Activated T-cell treated with anti-CD3 and anti-CD28 coated beads, Interleukin-2, amount 50 U/mL, for 24 hours (primary cell): ENCODE measurements at regions not wholly inside any gene's neighbourhood (a gene's known extent, or its start where the extent isn't known, plus 50 kb on each side); places are given as distances from the start of the nearest gene placed in this dataset.
"Not testable (repeated sequence)": the region's sequence is repeated elsewhere in the genome, so short reads cannot be mapped to it uniquely, and the experiment has no call there.

Source experiments
- DNase-seq: peaks from one replicate; pipeline ENCODE4 v3.0.0-alpha.2; 2020
- H3K27ac Mint-ChIP-seq: 2 replicates; pipeline ENCODE4 v1.8.0; 2020; ENCODE audit warnings: mild to moderate bottlenecking, mixed read lengths
- H3K27me3 Mint-ChIP-seq: 2 replicates; pipeline ENCODE4 v1.8.0; 2020; ENCODE audit warnings: mixed read lengths
- H3K36me3 Mint-ChIP-seq: 2 replicates; pipeline ENCODE4 v1.8.0; 2020; ENCODE audit warnings: low read depth, mixed read lengths
- H3K4me1 Mint-ChIP-seq: 2 replicates; pipeline ENCODE4 v1.8.0; 2020; ENCODE audit warnings: low read depth, mixed read lengths
- H3K4me3 Mint-ChIP-seq: 2 replicates; pipeline ENCODE4 v1.8.0; 2020; ENCODE audit warnings: mild to moderate bottlenecking, moderate library complexity, mixed read lengths
- H3K9me3 Mint-ChIP-seq: 2 replicates; pipeline ENCODE4 v1.8.0; 2020; ENCODE audit warnings: mixed read lengths

- no peak overlapping the region for H3K27ac Mint-ChIP-seq
These were observed 147.6 kb downstream of the MAIP1 start for GRCh38 chr2:200102971-200103370.

GRCh38 chr2:200104015-200104414, 148.6 kb downstream of the MAIP1 start:
- H3K27me3 Mint-ChIP-seq = peaks cover 23% of the 10 kb centered on the region
- DNase-seq = no peak
- no peaks in the 10 kb centered on the region for H3K9me3 Mint-ChIP-seq
- no peak overlapping the region for H3K4me3 Mint-ChIP-seq
- H3K27ac Mint-ChIP-seq = no peak overlapping the region
- H3K4me1 Mint-ChIP-seq = no peaks in the 10 kb centered on the region
- H3K36me3 Mint-ChIP-seq = no peaks in the 10 kb centered on the region

More at GRCh38 chr2:200102971-200103370, 147.6 kb downstream of the MAIP1 start:
- Mint-ChIP-seq H3K27me3 (peaks cover 20% of the 10 kb centered on the region), H3K4me3 (no peak overlapping the region), H3K9me3 (no peaks in the 10 kb centered on the region), H3K4me1 (no peaks in the 10 kb centered on the region), H3K36me3 (no peaks in the 10 kb centered on the region)
- no peak for DNase-seq

GRCh38 chr2:200107514-200108217, 152.3 kb downstream of the MAIP1 start:
- no peaks in the 10 kb centered on the region for H3K36me3 Mint-ChIP-seq
- no peak for DNase-seq
- H3K27me3 Mint-ChIP-seq = peaks cover 32% of the 10 kb centered on the region
- no peak overlapping the region for H3K27ac Mint-ChIP-seq
- H3K9me3 Mint-ChIP-seq = no peaks in the 10 kb centered on the region
- H3K4me1 Mint-ChIP-seq = no peaks in the 10 kb centered on the region
- no peak overlapping the region for H3K4me3 Mint-ChIP-seq

- Mint-ChIP-seq H3K4me1 (no peaks in the 10 kb centered on the region), H3K4me3 (no peak overlapping the region), H3K9me3 (no peaks in the 10 kb centered on the region), H3K27me3 (peaks cover 22% of the 10 kb centered on the region), H3K27ac (no peak overlapping the region), H3K36me3 (no peaks in the 10 kb centered on the region)
- DNase-seq = no peak
These were observed 154.0 kb downstream of the MAIP1 start for GRCh38 chr2:200109421-200109820.

- Mint-ChIP-seq H3K4me1 (no peaks in the 10 kb centered on the region), H3K4me3 (no peak overlapping the region)
These were observed 155.0 kb downstream of the MAIP1 start for GRCh38 chr2:200110381-200110780.

GRCh38 chr2:200113016-200113799, 157.8 kb downstream of the MAIP1 start:
- not testable (repeated sequence) for H3K4me1 Mint-ChIP-seq, H3K36me3 Mint-ChIP-seq, H3K4me3 Mint-ChIP-seq, H3K9me3 Mint-ChIP-seq, DNase-seq, H3K27ac Mint-ChIP-seq
- H3K27me3 Mint-ChIP-seq = peaks cover 30% of the 10 kb centered on the region

More at GRCh38 chr2:200110381-200110780, 155.0 kb downstream of the MAIP1 start:
- no peaks in the 10 kb centered on the region for H3K36me3 Mint-ChIP-seq
- DNase-seq = no peak
- peaks cover 27% of the 10 kb centered on the region for H3K27me3 Mint-ChIP-seq
- H3K9me3 Mint-ChIP-seq = no peaks in the 10 kb centered on the region
- no peak overlapping the region for H3K27ac Mint-ChIP-seq

- Mint-ChIP-seq H3K4me3 (no peak overlapping the region), H3K36me3 (no peaks in the 10 kb centered on the region), H3K27me3 (peaks cover 44% of the 10 kb centered on the region), H3K4me1 (no peaks in the 10 kb centered on the region), H3K27ac (no peak overlapping the region), H3K9me3 (no peaks in the 10 kb centered on the region)
- DNase-seq = no peak
These were observed 163.9 kb downstream of the MAIP1 start for GRCh38 chr2:200119236-200119635.

- DNase-seq = no peak
- H3K4me1 Mint-ChIP-seq = no peaks in the 10 kb centered on the region
- no peak overlapping the region for H3K4me3 Mint-ChIP-seq
- H3K27ac Mint-ChIP-seq = no peak overlapping the region
- no peaks in the 10 kb centered on the region for H3K9me3 Mint-ChIP-seq
- no peaks in the 10 kb centered on the region for H3K36me3 Mint-ChIP-seq
- peaks cover 33% of the 10 kb centered on the region for H3K27me3 Mint-ChIP-seq
These were observed 166.5 kb downstream of the MAIP1 start for GRCh38 chr2:200121931-200122330.

- H3K27ac Mint-ChIP-seq = no peak overlapping the region
- H3K36me3 Mint-ChIP-seq = no peaks in the 10 kb centered on the region
- H3K4me3 Mint-ChIP-seq = no peak overlapping the region
- peaks cover 37% of the 10 kb centered on the region for H3K27me3 Mint-ChIP-seq
- DNase-seq = no peak
- no peaks in the 10 kb centered on the region for H3K4me1 Mint-ChIP-seq
- no peaks in the 10 kb centered on the region for H3K9me3 Mint-ChIP-seq
These were observed 167.3 kb downstream of the MAIP1 start for GRCh38 chr2:200122683-200123082.

GRCh38 chr2:200124665-200125368, 169.4 kb downstream of the MAIP1 start:
- DNase-seq, H3K27ac Mint-ChIP-seq, H3K4me1 Mint-ChIP-seq, H3K9me3 Mint-ChIP-seq, H3K36me3 Mint-ChIP-seq, H3K4me3 Mint-ChIP-seq: not testable (repeated sequence)
- H3K27me3 Mint-ChIP-seq = peaks cover 24% of the 10 kb centered on the region

- H3K4me1 Mint-ChIP-seq = no peaks in the 10 kb centered on the region
- no peak for DNase-seq
- H3K9me3 Mint-ChIP-seq = no peaks in the 10 kb centered on the region
- H3K4me3 Mint-ChIP-seq = no peak overlapping the region
- no peak overlapping the region for H3K27ac Mint-ChIP-seq
- peaks cover 18% of the 10 kb centered on the region for H3K27me3 Mint-ChIP-seq
- no peaks in the 10 kb centered on the region for H3K36me3 Mint-ChIP-seq
These were observed 170.3 kb downstream of the MAIP1 start for GRCh38 chr2:200125444-200126284.

GRCh38 chr2:200126285-200126670, 170.9 kb downstream of the MAIP1 start:
- not testable (repeated sequence) for H3K27ac Mint-ChIP-seq, H3K4me3 Mint-ChIP-seq, H3K9me3 Mint-ChIP-seq, H3K36me3 Mint-ChIP-seq, DNase-seq, H3K4me1 Mint-ChIP-seq
- H3K27me3 Mint-ChIP-seq = peaks cover 15% of the 10 kb centered on the region

GRCh38 chr2:200126680-200127079, 171.3 kb downstream of the MAIP1 start:
- H3K36me3 Mint-ChIP-seq, H3K9me3 Mint-ChIP-seq, H3K4me3 Mint-ChIP-seq, DNase-seq, H3K4me1 Mint-ChIP-seq, H3K27ac Mint-ChIP-seq: not testable (repeated sequence)
- peaks cover 13% of the 10 kb centered on the region for H3K27me3 Mint-ChIP-seq

GRCh38 chr2:200127848-200128247, 172.5 kb downstream of the MAIP1 start:
- H3K27me3 Mint-ChIP-seq = peaks cover 13% of the 10 kb centered on the region
- H3K4me1 Mint-ChIP-seq = no peaks in the 10 kb centered on the region
- no peaks in the 10 kb centered on the region for H3K9me3 Mint-ChIP-seq
- H3K27ac Mint-ChIP-seq = no peak overlapping the region
- no peaks in the 10 kb centered on the region for H3K36me3 Mint-ChIP-seq
- no peak overlapping the region for H3K4me3 Mint-ChIP-seq
- DNase-seq = no peak
